Stimulated activated CD4-positive, alpha-beta T cell treated with anti-CD3 and anti-CD28 coated beads, TNF-alpha, amount 100 ng/mL, for 24 hours (primary cell): ENCODE measurements at regions not wholly inside any gene's neighbourhood (a gene's known extent, or its start where the extent isn't known, plus 50 kb on each side); places are given as distances from the start of the nearest gene placed in this dataset.
"Not testable (repeated sequence)": the region's sequence is repeated elsewhere in the genome, so short reads cannot be mapped to it uniquely, and the experiment has no call there.

Source experiments
- DNase-seq, 3 experiments: peaks; one replicate each; pipeline ENCODE4 v3.0.0-alpha.2; 2020; ENCODE audit warnings: low read depth in 3 of 3

- DNase-seq = no peak
Observed at GRCh38 chr9:129317179-129318011, 139.3 kb upstream of the IER5L start.

- no peak for DNase-seq
Observed at GRCh38 chr9:129316281-129317030, 138.4 kb upstream of the IER5L start.

GRCh38 chr9:129313331-129313955 lies 135.4 kb upstream of the IER5L start:
- no peak for DNase-seq

- DNase-seq = no peak
Observed at GRCh38 chr9:129312251-129313122, 134.4 kb upstream of the IER5L start.

GRCh38 chr9:129311643-129312042 lies 133.6 kb upstream of the IER5L start:
- no peak for DNase-seq

GRCh38 chr9:129310666-129311350 lies 132.7 kb upstream of the IER5L start:
- no peak for DNase-seq

- DNase-seq = no peak
Observed at GRCh38 chr9:129309906-129310305, 131.8 kb upstream of the IER5L start.

GRCh38 chr9:129309041-129309430 lies 131.0 kb upstream of the IER5L start:
- no peak for DNase-seq

- no peak for DNase-seq
Observed at GRCh38 chr9:129307227-129307970, 129.3 kb upstream of the IER5L start.

- DNase-seq = no peak
Observed at GRCh38 chr9:129306318-129306973, 128.4 kb upstream of the IER5L start.

GRCh38 chr9:129305246-129305645 lies 127.2 kb upstream of the IER5L start:
- DNase-seq = no peak

GRCh38 chr9:129301941-129302340 lies 123.9 kb upstream of the IER5L start:
- no peak for DNase-seq

- DNase-seq = not testable (repeated sequence)
Observed at GRCh38 chr9:129296195-129296594, 118.1 kb upstream of the IER5L start.

GRCh38 chr9:129291041-129291501 lies 113.0 kb upstream of the IER5L start:
- DNase-seq = no peak

GRCh38 chr9:129290606-129291005 lies 112.5 kb upstream of the IER5L start:
- DNase-seq = no peak

GRCh38 chr9:129289883-129290282 lies 111.8 kb upstream of the IER5L start:
- DNase-seq = no peak

- DNase-seq = no peak
Observed at GRCh38 chr9:129289131-129289731, 111.2 kb upstream of the IER5L start.

- no peak for DNase-seq
Observed at GRCh38 chr9:129287619-129288305, 109.7 kb upstream of the IER5L start.
